ENCODE measurements at regions not wholly inside any gene's neighbourhood (a gene's known extent, or its start where the extent isn't known, plus 50 kb on each side); places are given as distances from the start of the nearest gene placed in this dataset.

DNA sequence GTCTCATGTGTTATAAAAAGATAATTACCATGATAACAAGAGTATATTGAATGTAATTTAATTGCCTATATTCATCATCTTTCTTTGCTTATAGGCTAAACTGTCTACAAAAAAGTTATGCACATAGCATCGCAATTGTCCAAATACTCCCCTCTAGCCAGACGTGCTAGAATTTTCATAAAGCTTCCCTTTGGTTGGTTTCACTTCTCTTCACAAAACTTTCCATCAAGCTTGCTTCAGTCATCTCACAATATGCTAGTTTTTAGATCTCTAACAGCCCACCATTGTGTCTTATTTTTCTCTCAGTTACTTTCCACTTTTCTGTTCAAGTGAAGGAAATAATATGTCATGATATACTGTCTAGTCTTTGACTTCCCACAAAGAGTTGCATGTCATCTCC, 448.3 kb upstream of the SPANXN1 start:
- Histone ChIP-seq H2AFZ (ENCODE audit: low read depth) (no peak overlapping the region), H3K36me3 (ENCODE audit: insufficient read depth) (no peaks in the 10 kb centered on the region), H3K4me1 (ENCODE audit: low read depth, poor library complexity, severe bottlenecking) (no peaks in the 10 kb centered on the region), H3K9ac (no peak overlapping the region), H3K27me3 (ENCODE audit: insufficient read depth, low read depth) (no peaks in the 10 kb centered on the region), H3K27ac (no peak overlapping the region), H3K79me2 (ENCODE audit: insufficient read depth, low read depth) (no peaks in the 10 kb centered on the region), H3K4me2 (no peak overlapping the region), H4K20me1 (ENCODE audit: insufficient read depth) (no peaks in the 10 kb centered on the region), H3K4me3 (IDR thresholded peaks at IDR 0.05; ENCODE audit: insufficient read depth, low read depth, low read length) (no peak overlapping the region)
- TF ChIP-seq CTCF (conservative IDR thresholded peaks at IDR 0.05; ENCODE audit: low read depth, low read length) = no peak

DNA sequence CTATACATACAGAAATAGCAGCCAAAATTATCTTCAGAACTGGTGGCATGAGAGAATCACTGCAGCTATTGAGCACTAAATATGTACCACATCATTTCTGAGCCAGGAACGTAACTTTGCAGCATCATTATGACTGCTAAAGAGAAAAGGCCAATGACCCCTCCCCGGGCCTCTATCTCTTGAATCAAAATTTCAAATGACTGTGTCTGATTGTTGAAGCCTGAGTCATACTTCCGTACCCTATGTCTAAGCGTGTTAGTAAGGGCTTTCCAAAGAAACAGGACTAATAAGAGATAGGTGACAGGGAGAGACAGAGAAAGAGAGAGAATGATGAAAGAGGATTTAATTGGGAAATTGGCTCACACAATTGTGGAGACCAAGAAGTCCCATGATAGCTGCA, 445.5 kb upstream of the SPANXN1 start:
- no peaks in the 10 kb centered on the region for H4K20me1 ChIP-seq (ENCODE audit: insufficient read depth)
- H3K4me3 ChIP-seq (IDR thresholded peaks at IDR 0.05; ENCODE audit: insufficient read depth, low read depth, low read length) = no peak overlapping the region
- H3K36me3 ChIP-seq (ENCODE audit: insufficient read depth) = no peaks in the 10 kb centered on the region
- no peak overlapping the region for H3K4me2 ChIP-seq
- H3K4me1 ChIP-seq (ENCODE audit: low read depth, poor library complexity, severe bottlenecking) = no peaks in the 10 kb centered on the region
- H3K27me3 ChIP-seq (ENCODE audit: insufficient read depth, low read depth) = no peaks in the 10 kb centered on the region
- no peak overlapping the region for H2AFZ ChIP-seq (ENCODE audit: low read depth)
- H3K79me2 ChIP-seq (ENCODE audit: insufficient read depth, low read depth) = no peaks in the 10 kb centered on the region
- TF ChIP-seq CTCF (conservative IDR thresholded peaks at IDR 0.05; ENCODE audit: low read depth, low read length) = no peak
- H3K27ac ChIP-seq = no peak overlapping the region
- no peak overlapping the region for H3K9ac ChIP-seq

DNA sequence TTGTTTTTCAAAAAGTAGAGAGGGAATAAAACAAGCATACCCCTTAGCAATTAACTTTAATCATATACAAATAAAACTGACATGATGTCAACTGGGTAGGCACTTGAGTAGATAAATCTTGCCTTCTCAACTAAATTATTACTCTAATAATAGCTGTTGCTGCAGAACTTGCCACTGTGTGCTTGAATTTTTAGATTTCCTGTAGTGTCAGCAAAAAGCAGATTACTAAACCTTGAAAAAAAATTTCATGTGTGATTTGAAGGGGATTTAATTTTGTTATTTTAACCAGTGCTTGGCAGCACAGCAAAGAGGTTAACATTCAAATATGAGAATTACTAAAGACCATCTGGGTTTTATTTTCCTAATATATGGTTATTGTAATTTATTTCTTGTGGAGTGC, 438.3 kb upstream of the SPANXN1 start:
- Histone ChIP-seq H3K9ac (no peak overlapping the region), H4K20me1 (ENCODE audit: insufficient read depth) (no peaks in the 10 kb centered on the region), H3K79me2 (ENCODE audit: insufficient read depth, low read depth) (no peaks in the 10 kb centered on the region), H3K4me3 (IDR thresholded peaks at IDR 0.05; ENCODE audit: insufficient read depth, low read depth, low read length) (no peak overlapping the region), H3K27me3 (ENCODE audit: insufficient read depth, low read depth) (no peaks in the 10 kb centered on the region), H2AFZ (ENCODE audit: low read depth) (no peak overlapping the region), H3K27ac (no peak overlapping the region), H3K4me1 (ENCODE audit: low read depth, poor library complexity, severe bottlenecking) (no peaks in the 10 kb centered on the region), H3K36me3 (ENCODE audit: insufficient read depth) (no peaks in the 10 kb centered on the region), H3K4me2 (no peak overlapping the region)
- no peak for TF ChIP-seq CTCF (conservative IDR thresholded peaks at IDR 0.05; ENCODE audit: low read depth, low read length)

DNA sequence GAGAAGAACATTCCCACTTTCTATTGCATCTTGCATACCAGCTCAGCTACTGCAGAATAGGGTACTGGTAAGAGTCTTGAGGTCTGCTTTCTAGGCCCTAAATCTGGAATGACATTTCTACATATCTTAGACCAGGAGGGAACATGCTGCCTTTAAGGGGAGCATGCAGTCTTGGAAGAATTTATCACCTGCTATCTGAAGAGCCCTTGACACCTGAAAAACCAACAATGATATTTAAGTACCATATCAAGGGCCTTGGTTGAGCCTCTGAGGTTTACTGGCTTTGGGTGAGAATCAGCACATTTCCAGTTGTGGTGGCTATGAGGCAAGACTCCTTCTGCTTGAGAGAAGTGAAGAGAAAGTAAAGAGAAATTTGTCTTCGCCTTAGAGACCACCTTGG, 436.8 kb upstream of the SPANXN1 start:
- Histone ChIP-seq H3K27ac (no peak overlapping the region), H3K27me3 (ENCODE audit: insufficient read depth, low read depth) (no peaks in the 10 kb centered on the region), H2AFZ (ENCODE audit: low read depth) (no peak overlapping the region), H3K4me3 (IDR thresholded peaks at IDR 0.05; ENCODE audit: insufficient read depth, low read depth, low read length) (no peak overlapping the region), H3K4me1 (ENCODE audit: low read depth, poor library complexity, severe bottlenecking) (no peaks in the 10 kb centered on the region), H3K4me2 (no peak overlapping the region), H3K79me2 (ENCODE audit: insufficient read depth, low read depth) (no peaks in the 10 kb centered on the region), H3K36me3 (ENCODE audit: insufficient read depth) (no peaks in the 10 kb centered on the region), H4K20me1 (ENCODE audit: insufficient read depth) (no peaks in the 10 kb centered on the region), H3K9ac (no peak overlapping the region)
- TF ChIP-seq CTCF (conservative IDR thresholded peaks at IDR 0.05; ENCODE audit: low read depth, low read length) = no peak

GRCh38 chrX:144819406-144819805, 427.9 kb upstream of the SPANXN1 start:
- no peak overlapping the region for H3K4me3 ChIP-seq (IDR thresholded peaks at IDR 0.05; ENCODE audit: insufficient read depth, low read depth, low read length)
- no peak overlapping the region for H2AFZ ChIP-seq (ENCODE audit: low read depth)
- H3K36me3 ChIP-seq (ENCODE audit: insufficient read depth) = no peaks in the 10 kb centered on the region
- no peak overlapping the region for H3K9ac ChIP-seq
- no peaks in the 10 kb centered on the region for H3K79me2 ChIP-seq (ENCODE audit: insufficient read depth, low read depth)
- no peak overlapping the region for H3K4me2 ChIP-seq
- no peaks in the 10 kb centered on the region for H3K27me3 ChIP-seq (ENCODE audit: insufficient read depth, low read depth)
- no peak overlapping the region for H3K27ac ChIP-seq
- no peaks in the 10 kb centered on the region for H4K20me1 ChIP-seq (ENCODE audit: insufficient read depth)
- no peak for TF ChIP-seq CTCF (conservative IDR thresholded peaks at IDR 0.05; ENCODE audit: low read depth, low read length)
- H3K4me1 ChIP-seq (ENCODE audit: low read depth, poor library complexity, severe bottlenecking) = no peaks in the 10 kb centered on the region
